Karpas-422 (cell line): ENCODE measurements at regions not wholly inside any gene's neighbourhood (a gene's known extent, or its start where the extent isn't known, plus 50 kb on each side); places are given as distances from the start of the nearest gene placed in this dataset.

Source experiments
- DNase-seq: peaks from one replicate; pipeline ENCODE4 v3.0.0-alpha.2; 2015
- H2AFZ ChIP-seq: fragments of 200-600 bp; sonication (generic); 2 replicates; pipeline ENCODE4 v1.6.1; 2014; ENCODE audit warnings: antibody characterized with exemption, low read length, mixed read lengths
- H3K27ac ChIP-seq: fragments of 200-600 bp; sonication (generic); 2 replicates; pipeline ENCODE4 v1.5.1; 2014; ENCODE audit warnings: mild to moderate bottlenecking, low read length, moderate library complexity
- H3K27me3 ChIP-seq: fragments of 200-600 bp; sonication (generic); 2 replicates; pipeline ENCODE4 v1.6.1; 2014; ENCODE audit warnings: low read length, mixed read lengths
- H3K36me3 ChIP-seq: fragments of 200-600 bp; sonication (generic); 2 replicates; pipeline ENCODE4 v1.6.1; 2014; ENCODE audit warnings: low read length, mixed read lengths; ENCODE audit not compliant: insufficient read depth
- H3K4me1 ChIP-seq: fragments of 200-600 bp; sonication (generic); 2 replicates; pipeline ENCODE4 v1.6.1; 2014; ENCODE audit warnings: mild to moderate bottlenecking, low read length, mixed read lengths
- H3K4me2 ChIP-seq: fragments of 200-600 bp; sonication (generic); 2 replicates; pipeline ENCODE4 v1.6.1; 2014; ENCODE audit warnings: low read length, low read depth, mild to moderate bottlenecking; ENCODE audit not compliant: poor library complexity, severe bottlenecking
- H3K4me3 ChIP-seq: fragments of 200-600 bp; sonication (generic); 2 replicates; pipeline ENCODE4 v1.5.1; 2014; ENCODE audit warnings: mild to moderate bottlenecking, antibody characterized with exemption, low read length, mixed read lengths
- H3K79me2 ChIP-seq: fragments of 200-600 bp; sonication (generic); 2 replicates; pipeline ENCODE4 v1.6.1; 2014; ENCODE audit warnings: mild to moderate bottlenecking, low read length, mixed read lengths
- H3K9ac ChIP-seq: fragments of 200-600 bp; sonication (generic); 2 replicates; pipeline ENCODE4 v1.6.0; 2014; ENCODE audit warnings: low read length
- H3K9me2 ChIP-seq: fragments of 200-600 bp; sonication (generic), shearing (Covaris generic); replicated peaks from 2 replicates; pipeline ENCODE4 v1.6.0; 2014; ENCODE audit warnings: mild to moderate bottlenecking, low read length, moderate library complexity; ENCODE audit not compliant: insufficient read depth
- H3K9me3 ChIP-seq: fragments of 300-700, 200-600 bp; sonication (generic); 2 replicates; pipeline ENCODE4 v1.6.1; 2014; ENCODE audit warnings: low read length, mixed read lengths
- H4K20me1 ChIP-seq: fragments of 200-600 bp; sonication (generic); 2 replicates; pipeline ENCODE4 v1.6.1; 2014; ENCODE audit warnings: mild to moderate bottlenecking, antibody characterized with exemption, low read length, low read depth; ENCODE audit not compliant: insufficient read depth

DNA sequence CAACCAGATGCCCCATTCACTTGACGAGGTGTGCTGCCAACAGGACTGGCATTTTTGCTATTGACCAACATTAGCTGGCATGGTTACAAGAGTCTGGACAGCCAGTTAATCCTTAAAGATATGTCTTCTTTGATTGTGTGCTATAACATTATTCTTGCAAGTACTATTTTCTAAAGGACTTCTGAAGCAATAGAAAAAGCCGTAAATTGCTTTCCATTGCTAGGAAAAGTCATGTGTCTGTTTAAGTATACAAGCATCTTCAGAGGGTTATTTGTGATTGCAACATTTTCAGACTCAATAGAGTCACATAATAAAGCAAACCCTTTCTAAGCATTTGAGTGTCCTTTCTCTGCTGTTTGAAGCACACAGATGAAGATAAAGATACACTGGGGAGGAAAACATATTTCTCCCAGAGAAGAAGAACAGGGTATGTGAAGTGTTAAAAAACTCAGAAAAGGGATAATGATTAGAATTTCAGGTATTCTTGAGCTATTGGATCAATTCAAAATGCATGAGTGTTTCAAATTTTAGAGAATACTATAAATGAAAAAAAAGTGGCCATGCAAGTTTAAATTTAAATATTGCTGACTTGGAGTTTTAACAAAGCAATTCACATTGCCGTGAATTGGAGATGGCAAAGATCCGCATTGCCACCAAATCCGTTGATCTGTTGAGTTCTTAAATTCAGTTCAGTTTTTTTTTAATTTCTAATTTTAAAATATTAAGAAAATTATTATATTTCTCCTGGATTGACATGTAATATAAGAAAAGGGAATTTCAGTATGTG, 191.7 kb upstream of the MAP3K7 start:
- no peak overlapping the region for H3K4me3 ChIP-seq
- H3K27me3 ChIP-seq, result 0 out of 2 replicates have a peak, but pooled peaks cover 1% of the 10 kb centered on the region
- no peak overlapping the region for H3K4me2 ChIP-seq
- no peak for DNase-seq
- H3K27ac ChIP-seq, result no peak overlapping the region
- H4K20me1 ChIP-seq, result no peaks in the 10 kb centered on the region
- no peaks in the 10 kb centered on the region for H3K36me3 ChIP-seq
- no peak overlapping the region for H2AFZ ChIP-seq
- no peaks in the 10 kb centered on the region for H3K9me2 ChIP-seq
- H3K4me1 ChIP-seq, result no peaks in the 10 kb centered on the region
- no peak overlapping the region for H3K9ac ChIP-seq
- no peaks in the 10 kb centered on the region for H3K79me2 ChIP-seq
- no peaks in the 10 kb centered on the region for H3K9me3 ChIP-seq

GRCh38 chr6:90770778-90771177, 183.9 kb upstream of the MAP3K7 start:
- DNase-seq, result no peak
- no peak overlapping the region for H3K9ac ChIP-seq

GRCh38 chr6:90765895-90766294, 179.0 kb upstream of the MAP3K7 start:
- Histone ChIP-seq H3K9me3 (no peaks in the 10 kb centered on the region), H3K79me2 (no peaks in the 10 kb centered on the region), H3K9me2 (no peaks in the 10 kb centered on the region), H3K27me3 (no peaks in the 10 kb centered on the region), H3K9ac (no peak overlapping the region), H4K20me1 (no peaks in the 10 kb centered on the region), H3K36me3 (no peaks in the 10 kb centered on the region), H3K27ac (no peak overlapping the region), H2AFZ (no peak overlapping the region), H3K4me1 (no peaks in the 10 kb centered on the region), H3K4me2 (no peak overlapping the region), H3K4me3 (no peak overlapping the region)
- DNase-seq, result no peak

More at GRCh38 chr6:90770778-90771177, 183.9 kb upstream of the MAP3K7 start:
- Histone ChIP-seq H3K27ac (no peak overlapping the region), H3K27me3 (no peaks in the 10 kb centered on the region), H3K36me3 (no peaks in the 10 kb centered on the region), H3K9me2 (no peaks in the 10 kb centered on the region), H4K20me1 (no peaks in the 10 kb centered on the region), H3K4me2 (no peak overlapping the region), H3K79me2 (no peaks in the 10 kb centered on the region), H3K4me3 (no peak overlapping the region), H3K9me3 (no peaks in the 10 kb centered on the region), H2AFZ (no peak overlapping the region), H3K4me1 (no peaks in the 10 kb centered on the region)

- no peak overlapping the region for H2AFZ ChIP-seq
These were observed 178.6 kb upstream of the MAP3K7 start for GRCh38 chr6:90765491-90765890.

GRCh38 chr6:90764001-90764400, 177.1 kb upstream of the MAP3K7 start:
- no peak for DNase-seq

More at GRCh38 chr6:90765491-90765890, 178.6 kb upstream of the MAP3K7 start:
- Histone ChIP-seq H3K27me3 (no peaks in the 10 kb centered on the region), H3K4me3 (no peak overlapping the region), H3K4me1 (no peaks in the 10 kb centered on the region), H3K9ac (no peak overlapping the region), H4K20me1 (no peaks in the 10 kb centered on the region), H3K9me2 (no peaks in the 10 kb centered on the region), H3K36me3 (no peaks in the 10 kb centered on the region), H3K27ac (no peak overlapping the region), H3K9me3 (no peaks in the 10 kb centered on the region), H3K4me2 (no peak overlapping the region), H3K79me2 (no peaks in the 10 kb centered on the region)
- no peak for DNase-seq

DNA sequence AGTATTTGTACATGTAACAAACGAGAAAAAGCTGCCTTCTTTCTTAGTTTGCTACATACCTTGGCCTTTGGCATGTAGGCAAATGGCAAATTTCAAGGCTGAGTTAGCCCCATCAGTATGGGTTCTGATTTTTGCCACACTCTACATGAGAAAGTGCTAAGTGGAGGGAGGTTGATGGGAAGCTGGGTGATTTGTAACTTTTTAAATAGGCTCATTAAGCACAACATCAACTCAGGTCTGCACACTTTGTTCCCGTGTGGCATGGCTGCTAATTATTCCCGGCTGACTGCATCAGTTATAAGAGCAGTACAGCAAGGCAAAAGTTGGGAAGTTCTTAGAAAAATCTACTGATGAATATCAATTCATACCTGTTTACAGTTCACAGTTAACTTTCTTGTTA, 172.8 kb upstream of the MAP3K7 start:
- DNase-seq, result no peak
- H3K9ac ChIP-seq, result no peak overlapping the region
- H4K20me1 ChIP-seq, result no peaks in the 10 kb centered on the region

More at GRCh38 chr6:90764001-90764400, 177.1 kb upstream of the MAP3K7 start:
- Histone ChIP-seq H3K9me2 (no peaks in the 10 kb centered on the region), H3K27ac (no peak overlapping the region), H3K9ac (no peak overlapping the region), H3K4me3 (no peak overlapping the region), H4K20me1 (no peaks in the 10 kb centered on the region), H3K36me3 (no peaks in the 10 kb centered on the region), H3K79me2 (no peaks in the 10 kb centered on the region), H3K4me2 (no peak overlapping the region), H3K27me3 (no peaks in the 10 kb centered on the region), H2AFZ (no peak overlapping the region), H3K9me3 (no peaks in the 10 kb centered on the region), H3K4me1 (no peaks in the 10 kb centered on the region)

DNA sequence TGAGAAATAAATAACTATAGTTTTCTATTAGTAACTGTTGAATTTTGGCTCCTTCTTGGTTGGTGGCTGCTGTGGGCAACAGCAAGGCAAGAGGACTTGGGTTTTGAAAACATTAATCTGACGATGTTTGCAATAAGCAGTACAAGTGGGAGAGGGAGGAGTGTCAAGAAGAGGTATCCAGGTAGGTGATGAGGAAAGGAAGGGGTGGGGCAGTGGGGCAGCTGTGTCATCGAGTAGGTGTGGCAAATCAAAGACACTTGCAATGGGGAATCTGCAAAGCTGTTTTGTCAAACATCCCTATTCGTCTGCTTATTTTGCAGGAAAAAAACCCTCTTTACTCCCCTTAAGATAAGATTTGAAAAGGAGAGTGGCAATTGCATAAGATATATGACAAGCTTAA, 171.9 kb upstream of the MAP3K7 start:
- H2AFZ ChIP-seq, result no peak overlapping the region
- H3K27me3 ChIP-seq, result no peaks in the 10 kb centered on the region
- no peaks in the 10 kb centered on the region for H4K20me1 ChIP-seq
- no peak for DNase-seq
- no peak overlapping the region for H3K27ac ChIP-seq
- no peaks in the 10 kb centered on the region for H3K36me3 ChIP-seq
- H3K79me2 ChIP-seq, result no peaks in the 10 kb centered on the region
- H3K4me3 ChIP-seq, result no peak overlapping the region
- H3K9me2 ChIP-seq, result no peaks in the 10 kb centered on the region
- no peaks in the 10 kb centered on the region for H3K9me3 ChIP-seq
- no peak overlapping the region for H3K9ac ChIP-seq
- H3K4me2 ChIP-seq, result no peak overlapping the region
- no peaks in the 10 kb centered on the region for H3K4me1 ChIP-seq

More for the DNA sequence above, 172.8 kb upstream of the MAP3K7 start:
- H3K4me3 ChIP-seq, result no peak overlapping the region
- no peak overlapping the region for H3K4me2 ChIP-seq
- no peak overlapping the region for H2AFZ ChIP-seq
- H3K79me2 ChIP-seq, result no peaks in the 10 kb centered on the region
- no peaks in the 10 kb centered on the region for H3K4me1 ChIP-seq
- H3K36me3 ChIP-seq, result no peaks in the 10 kb centered on the region
- H3K27ac ChIP-seq, result no peak overlapping the region
- no peaks in the 10 kb centered on the region for H3K27me3 ChIP-seq
- no peaks in the 10 kb centered on the region for H3K9me2 ChIP-seq
- no peaks in the 10 kb centered on the region for H3K9me3 ChIP-seq

- no peaks in the 10 kb centered on the region for H3K27me3 ChIP-seq
- H4K20me1 ChIP-seq, result no peaks in the 10 kb centered on the region
- H3K9me2 ChIP-seq, result no peaks in the 10 kb centered on the region
- H3K36me3 ChIP-seq, result no peaks in the 10 kb centered on the region
- no peak overlapping the region for H3K9ac ChIP-seq
- H2AFZ ChIP-seq, result no peak overlapping the region
- no peak overlapping the region for H3K4me3 ChIP-seq
- H3K79me2 ChIP-seq, result no peaks in the 10 kb centered on the region
- no peak for DNase-seq
- H3K9me3 ChIP-seq, result no peaks in the 10 kb centered on the region
- no peaks in the 10 kb centered on the region for H3K4me1 ChIP-seq
- no peak overlapping the region for H3K27ac ChIP-seq
- H3K4me2 ChIP-seq, result no peak overlapping the region
These were observed 167.2 kb upstream of the MAP3K7 start for GRCh38 chr6:90753820-90754643.
